ENCODE measurements at regions not wholly inside any gene's neighbourhood (a gene's known extent, or its start where the extent isn't known, plus 50 kb on each side); places are given as distances from the start of the nearest gene placed in this dataset.

GRCh38 chr1:234979296-234980279, 149.0 kb downstream of the TOMM20 start:
- H2BK12ac ChIP-seq (ENCODE audit: insufficient read length, low read depth, low read length) = no peak overlapping the region
- TF ChIP-seq CTCF (conservative IDR thresholded peaks at IDR 0.05) = no peak
- no peak for DNase-seq

More at GRCh38 chr1:234979296-234980279, 149.0 kb downstream of the TOMM20 start:
- Histone ChIP-seq H3T11ph (ENCODE audit: low read length) (no peak overlapping the region), H3K9me3 (ENCODE audit: control insufficient read depth, low read depth, low read length) (no peaks in the 10 kb centered on the region), H4K5ac (ENCODE audit: insufficient read length, low read depth, low read length) (no peak overlapping the region), H3K4me1 (ENCODE audit: insufficient read depth, low read length) (no peaks in the 10 kb centered on the region), H3K9ac (ENCODE audit: extremely low read depth, insufficient read length, low read length) (no peak overlapping the region), H2BK15ac (ENCODE audit: low read depth, low read length) (no peak overlapping the region), H4K8ac (replicated peaks; ENCODE audit: insufficient read length, low read depth, low read length) (no peak overlapping the region), H3K79me2 (ENCODE audit: insufficient read depth, low read length) (no peaks in the 10 kb centered on the region), H3K79me1 (ENCODE audit: insufficient read depth, low read depth, low read length, poor library complexity, severe bottlenecking) (no peaks in the 10 kb centered on the region), H3K4ac (ENCODE audit: low read depth, low read length) (no peak overlapping the region), H3K14ac (ENCODE audit: insufficient read depth, low read length) (no peak overlapping the region; the same call in 1 of the 2 replicates), H4K91ac (ENCODE audit: insufficient read length, low read depth, low read length) (no peak overlapping the region), H2AK5ac (ENCODE audit: insufficient read length, low read length) (no peak overlapping the region), H2BK5ac (ENCODE audit: insufficient read length, low read length) (no peak overlapping the region), H3K27me3 (ENCODE audit: insufficient read depth, low read length) (no peaks in the 10 kb centered on the region), H2BK120ac (ENCODE audit: low read depth, low read length, poor library complexity, severe bottlenecking) (no peak overlapping the region), H3K18ac (ENCODE audit: insufficient read length, low read depth, low read length) (no peak overlapping the region), H2BK20ac (ENCODE audit: low read depth, low read length, poor library complexity, severe bottlenecking) (no peak overlapping the region), H4K20me1 (ENCODE audit: control insufficient read depth, insufficient read depth, insufficient read length) (no peaks in the 10 kb centered on the region), H3K23ac (ENCODE audit: insufficient read length, low read depth, low read length) (no peak overlapping the region), H2AFZ (ENCODE audit: low read length) (no peak overlapping the region), H3K27ac (ENCODE audit: insufficient read length, low read depth, low read length) (no peak overlapping the region), H3K4me2 (ENCODE audit: insufficient read depth, insufficient read length, low read length) (no peak overlapping the region), H3K56ac (ENCODE audit: insufficient read length, low read depth, low read length) (no peak overlapping the region), H3K23me2 (ENCODE audit: insufficient read length, low read depth, low read length, poor library complexity, severe bottlenecking) (no peaks in the 10 kb centered on the region)
- WGBS (ENCODE audit: extremely low coverage, insufficient read length, low lambda C conversion rate) = no CpG with 5 or more reads among the region's 15 CpGs
- no peak overlapping the region for H3K4me3 Mint-ChIP-seq
- peak overlapping the region in 2 of 3 experiments; percentile 52 to 67; a peak in 4 of 7 replicates for H3K27ac Mint-ChIP-seq
- H3K4me1 Mint-ChIP-seq = peaks cover 22 to 23% of the 10 kb centered on the region in 2 experiments
- H3K27me3 Mint-ChIP-seq (ENCODE audit: low read depth) = no peaks in the 10 kb centered on the region; the same call in 1 of the 2 replicates
- no peaks in the 10 kb centered on the region for H3K9me3 Mint-ChIP-seq
- no peaks in the 10 kb centered on the region for H3K36me3 Mint-ChIP-seq (ENCODE audit: insufficient read depth in 1 of 3, low read depth in 3 of 3)

Data from H9 (cell line).